ENCODE measurements at regions not wholly inside any gene's neighbourhood (a gene's known extent, or its start where the extent isn't known, plus 50 kb on each side); places are given as distances from the start of the nearest gene placed in this dataset.

GRCh38 chr4:166153548-166153947 is 280.5 kb downstream of the TLL1 start:
- no peak for DNase-seq (ENCODE audit: low spot score)
- Histone ChIP-seq H3K27me3 (replicated peaks; ENCODE audit: insufficient read depth) (no peaks in the 10 kb centered on the region), H3K4me3 (no peak overlapping the region), H3K9me3 (no peaks in the 10 kb centered on the region), H3K36me3 (no peaks in the 10 kb centered on the region), H3K4me1 (replicated peaks) (no peaks in the 10 kb centered on the region), H3K27ac (no peak overlapping the region)
- no peak for TF ChIP-seq POLR2A (IDR thresholded peaks at IDR 0.05)
- no peak for TF ChIP-seq CTCF (IDR thresholded peaks at IDR 0.05)
- TF ChIP-seq POLR2AphosphoS5 (IDR thresholded peaks at IDR 0.05) = no peak
- intact Hi-C loops (cut with DNase I) = no loop called here

- no peaks in the 10 kb centered on the region for H3K4me1 ChIP-seq (replicated peaks)
- no peak overlapping the region for H3K4me3 ChIP-seq
- no peaks in the 10 kb centered on the region for H3K27me3 ChIP-seq (replicated peaks; ENCODE audit: insufficient read depth)
- WGBS = 42% methylated on average over 4 of the region's 4 CpGs
- intact Hi-C loops (cut with DNase I) = loop anchor here (10.0 kb wide), 2 partner anchors 1912 to 1992 kb away; no protein-coding TSS in a partner anchor
- TF ChIP-seq POLR2AphosphoS5 (IDR thresholded peaks at IDR 0.05) (no peak), POLR2A (IDR thresholded peaks at IDR 0.05) (no peak), CTCF (IDR thresholded peaks at IDR 0.05) (no peak)
- no peaks in the 10 kb centered on the region for H3K9me3 ChIP-seq
- no peaks in the 10 kb centered on the region for H3K36me3 ChIP-seq
- DNase-seq (ENCODE audit: low spot score) = no peak
- no peak overlapping the region for H3K27ac ChIP-seq
These were observed 289.3 kb downstream of the TLL1 start for GRCh38 chr4:166162327-166162726.

- intact Hi-C loops (cut with DNase I) = loop anchor here (5.0 to 10.0 kb wide), 3 partner anchors 1456 to 1989 kb away; no protein-coding TSS in a partner anchor
- no peak for DNase-seq (ENCODE audit: low spot score)
- WGBS = 2% methylated on average over 7 of the region's 7 CpGs
These were observed 292.9 kb downstream of the TLL1 start for GRCh38 chr4:166165829-166166420.

GRCh38 chr4:166169111-166169510 is 296.1 kb downstream of the TLL1 start:
- no peaks in the 10 kb centered on the region for H3K27me3 ChIP-seq (replicated peaks; ENCODE audit: insufficient read depth)
- no peaks in the 10 kb centered on the region for H3K36me3 ChIP-seq
- no peak for DNase-seq (ENCODE audit: low spot score)
- no peak overlapping the region for H3K4me3 ChIP-seq
- H3K9me3 ChIP-seq = no peaks in the 10 kb centered on the region
- 66% methylated on average over 3 of the region's 3 CpGs for WGBS
- no peak for TF ChIP-seq POLR2AphosphoS5 (IDR thresholded peaks at IDR 0.05)
- no peak for TF ChIP-seq POLR2A (IDR thresholded peaks at IDR 0.05)
- TF ChIP-seq CTCF (IDR thresholded peaks at IDR 0.05) = no peak
- H3K4me1 ChIP-seq (replicated peaks) = no peaks in the 10 kb centered on the region
- H3K27ac ChIP-seq = no peak overlapping the region
- intact Hi-C loops (cut with DNase I) = loop anchor here (5.0 to 10.0 kb wide), 3 partner anchors 1453 to 1986 kb away; no protein-coding TSS in a partner anchor

More at GRCh38 chr4:166165829-166166420, 292.9 kb downstream of the TLL1 start:
- TF ChIP-seq POLR2AphosphoS5 (IDR thresholded peaks at IDR 0.05) (no peak), CTCF (IDR thresholded peaks at IDR 0.05) (peak; percentile 21 to 65 (median 54))
- no peaks in the 10 kb centered on the region for H3K9me3 ChIP-seq
- H3K27ac ChIP-seq = no peak overlapping the region
- no peaks in the 10 kb centered on the region for H3K4me1 ChIP-seq (replicated peaks)
- H3K27me3 ChIP-seq (replicated peaks; ENCODE audit: insufficient read depth) = no peaks in the 10 kb centered on the region
- no peak overlapping the region for H3K4me3 ChIP-seq
- no peaks in the 10 kb centered on the region for H3K36me3 ChIP-seq

- no peak overlapping the region for H3K4me3 ChIP-seq
- 40% methylated on average over 2 of the region's 2 CpGs for WGBS
- H3K4me1 ChIP-seq (replicated peaks) = no peaks in the 10 kb centered on the region
These were observed 299.6 kb downstream of the TLL1 start for GRCh38 chr4:166172619-166173018.

More at GRCh38 chr4:166172619-166173018, 299.6 kb downstream of the TLL1 start:
- intact Hi-C loops (cut with DNase I) = no loop called here
- H3K9me3 ChIP-seq = no peaks in the 10 kb centered on the region
- no peaks in the 10 kb centered on the region for H3K27me3 ChIP-seq (replicated peaks; ENCODE audit: insufficient read depth)
- no peak for DNase-seq (ENCODE audit: low spot score)
- H3K27ac ChIP-seq = no peak overlapping the region
- no peak for TF ChIP-seq POLR2A (IDR thresholded peaks at IDR 0.05)
- no peak for TF ChIP-seq POLR2AphosphoS5 (IDR thresholded peaks at IDR 0.05)
- no peak for TF ChIP-seq CTCF (IDR thresholded peaks at IDR 0.05)
- H3K36me3 ChIP-seq = no peaks in the 10 kb centered on the region

All from prostate gland (tissue), 2 donors.